H1 (cell line): ENCODE measurements at regions not wholly inside any gene's neighbourhood (a gene's known extent, or its start where the extent isn't known, plus 50 kb on each side); places are given as distances from the start of the nearest gene placed in this dataset.

ENCODE experiments used
- FOSL1 ChIP-seq: IDR thresholded peaks from 2 replicates; pipeline ENCODE4 v1.6.1; 2011; ENCODE audit warnings: mild to moderate bottlenecking, low read depth, low read length, moderate library complexity; ENCODE audit not compliant: insufficient read depth
- RFX5 ChIP-seq: IDR thresholded peaks from 2 replicates; pipeline ENCODE4 v1.6.1; 2011; ENCODE audit warnings: low read depth, low read length, improper control_type of control experiment, borderline replicate concordance

GRCh38 chr12:3958534-3958933 is 85.3 kb upstream of the PARP11 start (continued):
- no peak for TF ChIP-seq RFX5
- TF ChIP-seq FOSL1: no peak
- TF ChIP-seq, all 59 proteins: peak for 0
